ENCODE measurements at regions not wholly inside any gene's neighbourhood (a gene's known extent, or its start where the extent isn't known, plus 50 kb on each side); places are given as distances from the start of the nearest gene placed in this dataset.

GRCh38 chr7:54097886-54098285, 444.3 kb upstream of the VSTM2A start:
- intact Hi-C loops (cut with micrococcal nuclease; ENCODE audit: unreplicated experiment) (no loop called here), in situ Hi-C loops (cut with HindIII; ENCODE audit: extremely low pct_ligation_motif_present, low pct_unique_long_range_greater_than_20kb) (no loop called here)
- Histone ChIP-seq H3K4me2 (ENCODE audit: low read depth, low read length) (no peak overlapping the region), H3K36me3 (replicated peaks in 1 of 2; ENCODE audit: control insufficient read depth in 1 of 2, insufficient read depth in 2 of 2, low read length in 2 of 2) (no peaks in the 10 kb centered on the region), H3K9me3 (ENCODE audit: low read length) (peaks cover 58% of the 10 kb centered on the region), H3K79me2 (ENCODE audit: insufficient read depth, low read length) (no peaks in the 10 kb centered on the region), H3K4me1 (ENCODE audit: insufficient read depth, low read length) (no peaks in the 10 kb centered on the region), H3K27ac (ENCODE audit: extremely low read length, insufficient read depth, low read length) (no peak overlapping the region), H3K27me3 (ENCODE audit: control insufficient read depth in 1 of 2, insufficient read depth in 2 of 2, low read length in 2 of 2) (no peaks in the 10 kb centered on the region), H3K9ac (ENCODE audit: insufficient read depth, low read depth, low read length) (no peak overlapping the region), H2AFZ (ENCODE audit: low read length) (no peak overlapping the region), H3K4me3 (replicated peaks in 1 of 3; ENCODE audit: insufficient read depth in 1 of 3, low read depth in 2 of 3, low read length in 3 of 3) (no peak overlapping the region), H4K20me1 (ENCODE audit: insufficient read depth, low read length) (no peaks in the 10 kb centered on the region)
- no peak for ATAC-seq
- 0% methylated on average over 1 of the region's 1 CpG for WGBS (ENCODE audit: low lambda C conversion rate)
- BruUV-seq (replicated peaks) = no TSS peak
- TF ChIP-seq ZNF331 (CRISPR knock-in tag; IDR thresholded peaks at IDR 0.05) (no peak), ZNF619 (CRISPR knock-in tag; IDR thresholded peaks at IDR 0.05) (no peak)
- DNase-seq (ENCODE audit: low spot score) = no peak
- CTCF ChIA-PET (ENCODE audit: low intra/inter-chr PET ratio, low total read pairs) = no interaction called here
- POLR2A ChIA-PET = no interaction called here
- FAIRE-seq = no peak

- ChIA-PET CTCF (ENCODE audit: low intra/inter-chr PET ratio, low total read pairs) (no interaction called here), POLR2A (no interaction called here)
- in situ Hi-C loops (cut with HindIII; ENCODE audit: extremely low pct_ligation_motif_present, low pct_unique_long_range_greater_than_20kb) = no loop called here
- FAIRE-seq = no peak
- Histone ChIP-seq H3K4me3 (replicated peaks in 1 of 3; ENCODE audit: insufficient read depth in 1 of 3, low read depth in 2 of 3, low read length in 3 of 3) (no peak overlapping the region), H3K27ac (ENCODE audit: extremely low read length, insufficient read depth, low read length) (no peak overlapping the region), H3K9ac (ENCODE audit: insufficient read depth, low read depth, low read length) (no peak overlapping the region), H3K4me1 (ENCODE audit: insufficient read depth, low read length) (no peaks in the 10 kb centered on the region), H4K20me1 (ENCODE audit: insufficient read depth, low read length) (no peaks in the 10 kb centered on the region), H3K36me3 (replicated peaks in 1 of 2; ENCODE audit: control insufficient read depth in 1 of 2, insufficient read depth in 2 of 2, low read length in 2 of 2) (no peaks in the 10 kb centered on the region), H3K27me3 (ENCODE audit: control insufficient read depth in 1 of 2, insufficient read depth in 2 of 2, low read length in 2 of 2) (no peaks in the 10 kb centered on the region), H3K79me2 (ENCODE audit: insufficient read depth, low read length) (no peaks in the 10 kb centered on the region), H2AFZ (ENCODE audit: low read length) (no peak overlapping the region), H3K4me2 (ENCODE audit: low read depth, low read length) (no peak overlapping the region), H3K9me3 (ENCODE audit: low read length) (peaks cover 58% of the 10 kb centered on the region)
- DNase-seq (ENCODE audit: low spot score) = no peak
- TF ChIP-seq KMT2A (CRISPR knock-in tag; IDR thresholded peaks at IDR 0.05) (no peak), MEF2D (CRISPR knock-in tag; IDR thresholded peaks at IDR 0.05) (no peak), ZFP90 (CRISPR knock-in tag; IDR thresholded peaks at IDR 0.05; ENCODE audit: borderline replicate concordance) (no peak), SKIL (CRISPR knock-in tag; IDR thresholded peaks at IDR 0.05; ENCODE audit: borderline replicate concordance) (no peak), SRSF4 (IDR thresholded peaks at IDR 0.05; ENCODE audit: low read depth, low read length, poor library complexity, severe bottlenecking) (no peak), MTA1 (CRISPR knock-in tag; IDR thresholded peaks at IDR 0.05; ENCODE audit: borderline replicate concordance) (no peak), CTCF (CRISPR knock-in tag; IDR thresholded peaks at IDR 0.05) (no peak), HOMEZ (CRISPR knock-in tag; IDR thresholded peaks at IDR 0.05; ENCODE audit: low read depth) (no peak), ZUFSP (CRISPR knock-in tag; IDR thresholded peaks at IDR 0.05; ENCODE audit: borderline replicate concordance) (no peak)
- no peak for ATAC-seq
- 0% methylated on average over 4 of the region's 4 CpGs for WGBS (ENCODE audit: low lambda C conversion rate)
- intact Hi-C loops (cut with micrococcal nuclease; ENCODE audit: unreplicated experiment) = no loop called here
- BruUV-seq (replicated peaks) = no TSS peak
These were observed 432.7 kb upstream of the VSTM2A start for GRCh38 chr7:54109501-54109900.
